ENCODE measurements at regions not wholly inside any gene's neighbourhood (a gene's known extent, or its start where the extent isn't known, plus 50 kb on each side); places are given as distances from the start of the nearest gene placed in this dataset.
"Not testable (repeated sequence)": the region's sequence is repeated elsewhere in the genome, so short reads cannot be mapped to it uniquely, and the experiment has no call there.

DNA sequence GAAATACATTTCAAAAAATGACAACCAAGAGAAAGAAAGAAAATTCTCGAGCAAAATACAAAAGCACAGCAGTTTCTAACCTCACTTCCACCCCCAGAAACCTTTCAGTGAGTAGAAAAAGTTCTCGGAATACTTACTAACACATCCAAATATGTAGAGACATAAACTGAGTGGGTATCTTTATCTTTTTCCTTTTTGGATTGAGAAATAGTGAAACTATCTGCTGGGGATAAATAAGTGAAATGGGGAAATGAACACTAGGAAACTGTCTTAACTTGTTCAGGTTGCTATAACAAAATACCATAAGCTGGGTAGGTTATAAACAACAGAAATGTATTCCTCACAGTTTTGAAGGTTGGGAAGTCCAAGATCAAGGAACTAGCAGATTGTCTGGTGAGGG is 72.0 kb downstream of the VCAM1 start:
- H3K36me3 ChIP-seq, result no peaks in the 10 kb centered on the region
- no peak for DNase-seq

DNA sequence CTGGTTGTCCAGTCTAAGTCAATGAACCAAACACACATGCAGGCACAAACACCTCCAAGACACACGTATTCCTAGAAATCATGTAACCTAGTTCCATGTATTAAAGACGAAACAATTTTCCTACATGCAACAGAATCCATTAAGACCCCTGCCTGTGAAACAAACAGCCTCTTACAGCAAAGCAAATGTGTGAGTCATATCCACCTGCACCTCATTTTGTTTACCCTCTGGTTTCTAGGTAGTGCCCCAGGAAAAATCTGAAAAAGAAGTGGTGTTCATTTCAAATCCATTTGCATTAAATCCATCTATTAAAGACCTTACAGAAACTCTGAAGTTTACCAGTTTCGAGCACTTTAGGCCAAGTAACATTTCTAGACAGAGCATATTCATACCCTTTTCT is 74.1 kb downstream of the VCAM1 start:
- no peak for DNase-seq
- H3K4me3 ChIP-seq, result no peak overlapping the region
- no peaks in the 10 kb centered on the region for H3K9me3 ChIP-seq
- no peaks in the 10 kb centered on the region for H3K36me3 ChIP-seq
- H3K27me3 ChIP-seq, result no peaks in the 10 kb centered on the region

More for the DNA sequence above, 72.0 kb downstream of the VCAM1 start:
- no peaks in the 10 kb centered on the region for H3K9me3 ChIP-seq
- no peak overlapping the region for H3K4me3 ChIP-seq
- no peaks in the 10 kb centered on the region for H3K27me3 ChIP-seq

DNA sequence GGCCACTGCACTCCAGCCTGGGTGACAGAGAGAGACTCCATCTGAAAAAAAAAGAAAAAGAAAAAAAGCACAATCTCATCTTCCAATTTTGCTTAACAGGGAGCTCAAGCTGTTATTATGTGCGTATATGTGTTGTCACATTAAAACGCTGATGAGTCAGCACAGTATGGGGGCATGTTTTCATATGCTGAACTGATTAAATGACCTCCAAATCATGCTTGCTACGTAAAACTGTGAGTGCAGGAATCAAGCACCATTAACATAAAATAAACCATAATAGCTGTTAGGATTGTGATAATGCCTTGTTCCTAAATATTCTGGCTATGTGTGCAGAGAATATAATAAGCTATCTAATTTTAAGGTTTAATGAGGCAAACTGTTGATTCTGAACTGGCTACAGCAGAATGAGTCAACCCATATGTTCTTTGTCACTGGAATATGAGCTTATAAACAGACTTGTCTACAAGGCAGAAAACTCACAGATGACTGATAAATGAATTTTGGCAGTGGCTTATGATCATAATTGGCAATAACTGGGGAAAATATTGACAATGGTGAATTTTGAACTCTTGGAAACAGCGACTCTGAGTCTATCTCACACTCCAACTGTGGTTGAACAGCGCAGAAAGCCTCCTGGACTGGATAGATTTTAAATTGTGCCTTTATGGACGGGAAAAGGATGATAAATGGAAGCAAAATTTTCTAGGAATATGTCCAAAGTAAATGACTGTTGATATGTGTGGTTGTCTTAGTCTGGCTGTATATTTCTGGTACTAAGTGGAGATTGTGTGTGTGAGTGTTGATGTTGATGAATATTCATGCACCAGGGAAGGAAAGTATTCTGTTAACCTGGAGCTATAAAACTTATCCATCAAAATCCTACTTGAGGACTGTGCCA is 75.5 kb downstream of the VCAM1 start:
- H3K9me3 ChIP-seq, result no peaks in the 10 kb centered on the region
- peak; percentile 52 for DNase-seq
- no peaks in the 10 kb centered on the region for H3K27me3 ChIP-seq
- H3K4me3 ChIP-seq, result no peak overlapping the region
- no peaks in the 10 kb centered on the region for H3K36me3 ChIP-seq

DNA sequence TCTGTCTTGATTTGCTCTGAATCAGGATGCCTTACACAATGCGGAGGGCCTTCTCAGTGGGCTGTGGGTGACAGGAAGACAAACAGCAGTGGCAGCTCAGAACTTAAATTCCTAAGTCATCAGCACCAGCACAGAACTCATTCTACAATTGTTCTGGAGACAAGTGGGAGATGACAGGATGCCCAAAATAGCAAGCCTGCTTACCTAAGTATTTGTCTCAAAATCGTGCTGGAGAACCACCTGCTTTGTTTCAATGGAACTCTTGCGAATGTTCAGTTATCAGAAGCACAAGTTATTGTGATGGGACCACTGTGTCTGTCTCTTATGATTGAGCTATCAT is 76.1 kb downstream of the VCAM1 start:
- Histone ChIP-seq H3K4me3 (no peak overlapping the region), H3K27me3 (no peaks in the 10 kb centered on the region), H3K36me3 (no peaks in the 10 kb centered on the region), H3K9me3 (no peaks in the 10 kb centered on the region)
- no peak for DNase-seq

DNA sequence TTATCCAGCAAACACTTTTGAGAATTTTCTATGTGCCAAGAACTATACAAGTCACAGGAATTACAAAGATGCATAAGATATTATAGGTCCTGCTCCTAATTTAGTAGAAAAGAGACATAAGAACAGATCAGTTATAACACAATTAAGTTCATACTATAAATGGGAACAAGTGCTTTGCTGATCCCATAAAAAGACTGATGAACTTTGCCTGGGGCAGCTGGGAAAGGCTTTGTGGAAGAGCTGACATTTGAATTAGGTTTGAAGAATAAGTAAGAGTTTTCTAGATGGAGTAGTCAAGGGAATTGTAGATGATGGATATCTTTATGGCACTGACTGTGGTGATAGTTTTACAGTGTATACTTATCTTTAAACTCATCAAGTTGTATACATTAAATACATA is 76.5 kb downstream of the VCAM1 start:
- DNase-seq, result no peak
- Histone ChIP-seq H3K4me3 (no peak overlapping the region), H3K27me3 (no peaks in the 10 kb centered on the region), H3K36me3 (no peaks in the 10 kb centered on the region), H3K9me3 (no peaks in the 10 kb centered on the region)

DNA sequence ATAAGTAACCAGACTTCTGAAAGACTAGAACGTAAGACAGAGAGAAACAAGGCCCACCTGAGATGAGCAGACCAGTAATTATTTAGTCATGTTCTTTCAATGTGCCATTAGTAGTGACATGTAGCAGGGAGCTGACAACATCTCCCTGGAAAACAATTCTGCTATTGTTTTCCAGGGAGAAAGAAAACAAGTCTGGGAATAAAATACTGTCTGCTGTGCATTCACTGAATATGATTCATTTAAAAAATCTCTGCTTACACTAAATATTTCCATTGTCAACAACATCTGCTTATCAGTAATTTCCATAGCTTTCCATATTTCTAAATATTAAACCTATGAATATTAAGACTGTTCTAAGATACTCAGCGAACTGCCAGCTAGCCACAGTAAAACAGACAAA is 80.0 kb downstream of the VCAM1 start:
- H3K4me3 ChIP-seq, result no peak overlapping the region
- no peaks in the 10 kb centered on the region for H3K36me3 ChIP-seq
- no peaks in the 10 kb centered on the region for H3K9me3 ChIP-seq
- no peak for DNase-seq
- H3K27me3 ChIP-seq, result no peaks in the 10 kb centered on the region

DNA sequence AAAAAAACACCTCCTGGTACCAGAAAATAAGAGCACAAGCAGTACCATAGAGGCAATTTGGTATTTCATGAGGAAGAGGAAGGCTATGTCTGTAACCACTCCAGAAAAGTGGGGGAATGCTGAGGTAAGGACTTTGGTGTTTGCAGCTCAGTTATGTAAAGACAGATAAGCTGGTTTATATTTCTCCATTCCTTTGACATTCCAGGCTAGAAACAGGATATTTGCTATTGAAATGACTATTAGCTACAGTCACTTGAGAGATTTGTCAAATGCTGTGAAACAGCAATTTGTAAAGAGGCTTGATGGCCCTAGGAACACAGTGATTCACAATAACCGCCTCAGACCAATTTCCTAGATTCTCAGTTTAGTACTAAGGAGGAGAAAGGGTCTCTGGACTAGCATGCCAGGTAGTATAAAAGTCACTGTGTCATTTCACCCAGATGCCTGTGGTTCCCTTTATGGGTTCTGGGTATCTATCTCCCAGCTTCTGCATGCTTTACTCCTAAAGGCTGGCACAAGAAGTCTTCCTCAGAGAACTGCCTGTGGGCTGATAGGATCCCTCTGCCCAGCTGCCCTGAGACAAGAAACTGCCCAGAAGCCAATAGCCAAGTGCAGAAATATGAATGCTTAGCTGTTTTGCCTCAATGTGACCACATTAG is 80.5 kb downstream of the VCAM1 start:
- H3K4me3 ChIP-seq, result no peak overlapping the region
- no peaks in the 10 kb centered on the region for H3K9me3 ChIP-seq
- no peaks in the 10 kb centered on the region for H3K27me3 ChIP-seq
- DNase-seq, result no peak
- no peaks in the 10 kb centered on the region for H3K36me3 ChIP-seq

DNA sequence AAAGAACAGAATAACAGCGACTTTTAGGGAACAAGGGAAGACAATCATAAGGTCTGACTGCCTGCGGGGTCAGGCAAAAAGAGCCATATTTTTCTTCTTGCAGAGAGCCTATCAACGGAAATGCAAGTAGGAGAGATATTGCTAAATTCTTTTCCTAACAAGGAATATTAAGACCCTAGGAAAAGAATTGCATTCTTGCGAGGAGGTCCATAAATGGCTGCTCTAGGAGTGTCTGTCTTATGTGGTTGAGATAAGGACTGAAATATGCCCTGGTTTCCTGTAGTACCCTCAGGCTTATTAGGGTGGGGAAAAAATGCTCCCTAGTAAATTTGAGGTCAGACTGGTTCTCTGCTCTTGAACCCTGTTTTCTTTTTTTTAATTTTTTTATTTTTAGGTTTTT is 81.7 kb downstream of the VCAM1 start:
- DNase-seq, H3K4me3 ChIP-seq, H3K27me3 ChIP-seq, H3K36me3 ChIP-seq, H3K9me3 ChIP-seq: not testable (repeated sequence)

DNA sequence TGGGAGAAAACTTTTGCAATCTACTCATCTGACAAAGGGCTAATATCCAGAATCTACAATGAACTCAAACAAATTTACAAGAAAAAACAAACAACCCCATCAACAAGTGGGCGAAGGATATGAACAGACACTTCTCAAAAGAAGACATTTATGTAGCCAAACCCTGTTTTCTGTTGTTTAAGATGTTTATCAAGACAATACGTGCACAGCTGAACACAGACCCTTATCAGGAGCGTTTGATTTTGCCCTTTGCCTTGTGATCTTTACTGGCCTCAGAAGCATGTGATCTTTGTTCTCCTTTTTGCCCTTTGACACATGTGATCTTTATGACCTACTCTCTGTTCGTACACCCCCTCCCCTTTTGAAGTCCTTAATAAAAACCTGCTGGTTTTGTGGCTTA is 83.7 kb downstream of the VCAM1 start:
- H3K4me3 ChIP-seq, DNase-seq, H3K9me3 ChIP-seq, H3K27me3 ChIP-seq, H3K36me3 ChIP-seq: not testable (repeated sequence)

DNA sequence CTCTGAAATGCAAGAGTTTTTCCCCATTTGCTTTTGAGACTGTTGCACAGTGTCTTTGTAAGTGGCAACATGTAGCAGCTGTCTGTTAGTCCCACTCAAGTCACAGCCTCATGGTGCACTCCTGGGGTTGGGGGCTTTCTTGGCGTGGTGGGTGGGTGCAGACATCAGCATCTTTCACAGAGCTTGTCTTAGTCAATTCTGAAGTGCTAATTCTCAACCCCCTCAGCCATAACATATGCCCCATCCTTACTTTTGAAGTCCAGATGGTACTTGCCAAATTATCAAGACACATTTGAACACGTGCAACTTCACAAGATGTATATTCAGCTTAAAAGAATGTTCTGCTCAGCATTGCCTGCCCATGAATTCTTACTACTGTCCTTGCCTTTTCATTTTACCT is 87.1 kb downstream of the VCAM1 start:
- Histone ChIP-seq H3K27me3 (no peaks in the 10 kb centered on the region), H3K4me3 (no peak overlapping the region), H3K36me3 (no peaks in the 10 kb centered on the region), H3K9me3 (no peaks in the 10 kb centered on the region)
- no peak for DNase-seq

DNA sequence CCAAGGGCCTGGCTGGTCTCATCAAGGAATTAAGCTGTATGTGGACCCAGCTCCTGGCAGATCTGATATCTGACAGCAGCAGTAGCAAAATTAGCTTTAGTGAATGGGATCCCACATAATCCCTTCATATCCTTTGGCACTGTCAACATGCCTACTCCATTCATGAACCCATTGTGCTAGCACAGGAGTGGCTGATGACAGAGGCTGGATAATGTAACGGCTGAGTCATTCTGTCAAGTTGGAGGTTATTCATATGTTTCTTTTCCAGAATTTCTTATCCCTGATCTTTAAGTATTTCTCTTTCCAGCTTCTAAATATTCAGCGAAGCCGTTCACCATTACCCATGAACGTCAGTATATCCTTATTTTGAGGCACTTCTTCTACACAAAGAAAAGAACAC is 84.3 kb downstream of the EXTL2 start:
- peak; percentile 59 for DNase-seq
- H3K27me3 ChIP-seq, result no peaks in the 10 kb centered on the region

DNA sequence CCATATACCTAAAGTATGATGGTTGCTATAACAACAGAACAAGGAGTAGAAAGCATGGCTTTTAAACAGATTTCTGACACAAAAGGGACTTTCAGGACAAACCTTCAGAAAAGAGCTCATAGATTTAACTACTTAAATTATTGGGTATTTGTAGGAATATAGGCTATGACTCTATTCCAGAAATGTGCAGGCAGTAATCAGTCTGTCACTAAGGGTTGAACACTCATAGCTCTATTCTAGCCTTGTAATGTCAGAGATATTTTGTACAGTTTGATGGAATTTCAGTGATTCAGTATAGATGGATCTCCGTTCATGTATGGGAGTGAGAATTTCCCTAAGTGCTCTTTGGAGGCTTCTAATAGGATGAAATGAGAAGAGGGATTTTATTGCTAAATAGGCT is 82.8 kb downstream of the EXTL2 start:
- no peaks in the 10 kb centered on the region for H3K36me3 ChIP-seq
- H3K4me3 ChIP-seq, result no peak overlapping the region
- no peaks in the 10 kb centered on the region for H3K9me3 ChIP-seq
- no peak for DNase-seq
- H3K27me3 ChIP-seq, result no peaks in the 10 kb centered on the region

More for the DNA sequence above, 84.3 kb downstream of the EXTL2 start:
- H3K36me3 ChIP-seq, result no peaks in the 10 kb centered on the region
- H3K4me3 ChIP-seq, result no peak overlapping the region
- no peaks in the 10 kb centered on the region for H3K9me3 ChIP-seq

DNA sequence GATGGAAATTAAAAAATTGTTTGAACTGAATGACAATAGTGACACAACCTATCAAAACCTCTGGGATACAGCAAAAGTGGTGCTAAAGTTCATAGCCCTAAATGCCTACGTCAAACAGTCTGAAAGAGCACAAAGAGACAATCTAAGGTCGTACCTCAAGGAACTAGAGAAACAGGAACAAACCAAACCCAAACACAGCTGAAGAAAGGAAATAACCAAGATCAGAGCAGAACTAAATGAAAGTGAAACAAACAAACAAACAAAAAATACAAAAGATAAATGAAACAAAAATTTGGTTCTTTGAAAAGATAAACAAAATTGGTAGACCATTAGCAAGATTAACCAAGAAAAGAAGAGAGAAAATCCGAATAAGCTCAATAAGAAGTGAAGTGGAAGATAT is 79.7 kb downstream of the EXTL2 start:
- not testable (repeated sequence) for H3K4me3 ChIP-seq, H3K9me3 ChIP-seq, H3K27me3 ChIP-seq, DNase-seq, H3K36me3 ChIP-seq

DNA sequence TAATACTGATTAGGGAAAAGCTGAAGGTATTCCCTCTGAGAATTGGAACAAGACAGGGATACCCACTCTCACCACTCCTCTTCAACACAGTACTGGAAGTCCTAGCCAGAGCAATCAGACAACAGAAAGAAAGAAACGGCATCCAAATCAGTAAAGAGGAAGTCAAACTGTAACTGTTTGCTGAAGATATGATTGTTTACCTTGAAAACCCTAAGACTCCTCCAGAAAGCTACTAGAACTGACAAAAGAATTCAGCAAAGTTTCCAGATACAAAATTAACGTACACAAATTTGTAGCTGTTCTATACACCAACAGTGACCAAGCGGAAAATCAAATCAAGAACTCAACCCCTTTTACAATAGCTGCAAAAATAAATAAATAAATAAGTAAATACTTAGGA is 78.6 kb downstream of the EXTL2 start:
- no peak for DNase-seq
- no peaks in the 10 kb centered on the region for H3K36me3 ChIP-seq

DNA sequence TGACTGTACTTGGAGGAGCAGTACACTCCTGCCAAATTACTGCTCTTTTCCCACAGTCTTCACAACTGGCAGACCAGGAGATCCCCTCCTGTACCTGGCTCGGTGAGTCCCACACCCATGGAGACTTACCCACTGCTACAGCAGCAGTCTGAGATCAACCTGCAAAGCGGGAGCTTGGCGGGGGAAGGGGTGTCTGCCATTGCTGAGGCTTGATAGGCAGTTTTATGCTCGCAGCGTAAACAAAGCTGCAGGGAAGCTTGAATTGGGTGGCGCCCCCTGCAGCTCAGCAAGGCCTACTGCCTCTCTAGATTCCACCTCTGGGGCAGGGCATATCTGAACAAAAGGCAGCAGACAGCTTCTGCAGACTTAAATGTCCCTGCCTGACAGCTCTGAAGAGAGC is 74.4 kb downstream of the EXTL2 start:
- not testable (repeated sequence) for H3K27me3 ChIP-seq, H3K4me3 ChIP-seq, H3K9me3 ChIP-seq, DNase-seq, H3K36me3 ChIP-seq

More for the DNA sequence above, 78.6 kb downstream of the EXTL2 start:
- Histone ChIP-seq H3K9me3 (no peaks in the 10 kb centered on the region), H3K27me3 (no peaks in the 10 kb centered on the region), H3K4me3 (no peak overlapping the region)

DNA sequence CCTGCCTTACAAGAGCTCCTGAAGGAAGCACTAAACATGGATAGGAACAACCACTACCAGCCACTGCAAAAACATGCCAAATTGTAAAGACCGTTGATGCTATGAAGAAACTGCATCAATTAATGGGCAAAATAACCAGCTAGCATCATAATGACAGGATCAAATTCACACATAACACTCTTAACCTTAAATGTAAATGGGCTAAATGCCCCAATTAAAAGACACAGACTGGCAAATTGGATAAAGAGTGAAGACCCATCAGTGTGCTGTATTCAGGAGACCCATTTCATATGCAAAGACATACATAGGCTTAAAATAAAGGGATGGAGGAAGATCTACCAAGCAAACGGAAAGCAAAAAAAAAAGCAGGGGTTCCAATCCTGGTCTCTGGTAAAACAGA is 72.7 kb downstream of the EXTL2 start:
- not testable (repeated sequence) for H3K27me3 ChIP-seq, H3K36me3 ChIP-seq, H3K9me3 ChIP-seq, H3K4me3 ChIP-seq, DNase-seq
